Activated T-cell treated with anti-CD3 and anti-CD28 coated beads, Interleukin-2, amount 50 U/mL, for 48 hours (primary cell): ENCODE measurements at regions not wholly inside any gene's neighbourhood (a gene's known extent, or its start where the extent isn't known, plus 50 kb on each side); places are given as distances from the start of the nearest gene placed in this dataset.
"Not testable (repeated sequence)": the region's sequence is repeated elsewhere in the genome, so short reads cannot be mapped to it uniquely, and the experiment has no call there.

Source experiments
- DNase-seq, 2 experiments: peaks; one replicate each; pipeline ENCODE4 v3.0.0-alpha.2; 2020

GRCh38 chrX:106378616-106379015, 210.5 kb downstream of the PWWP3B start:
- no peak for DNase-seq

GRCh38 chrX:106391284-106391911, 220.4 kb upstream of the RADX start:
- no peak for DNase-seq

GRCh38 chrX:106392346-106392745, 219.4 kb upstream of the RADX start:
- no peak for DNase-seq

- DNase-seq, result no peak
Observed at GRCh38 chrX:106397788-106398538, 213.8 kb upstream of the RADX start.

GRCh38 chrX:106401965-106402559, 209.7 kb upstream of the RADX start:
- DNase-seq, result no peak

- no peak for DNase-seq
Observed at GRCh38 chrX:106404512-106404911, 207.3 kb upstream of the RADX start.

GRCh38 chrX:106415276-106415895, 196.4 kb upstream of the RADX start:
- DNase-seq, result no peak

GRCh38 chrX:106436691-106437090, 175.1 kb upstream of the RADX start:
- no peak for DNase-seq

- no peak for DNase-seq
Observed at GRCh38 chrX:106437407-106437806, 174.4 kb upstream of the RADX start.

- DNase-seq, result no peak
Observed at GRCh38 chrX:106450405-106450804, 161.4 kb upstream of the RADX start.

GRCh38 chrX:106451933-106452332, 159.8 kb upstream of the RADX start:
- DNase-seq, result no peak

GRCh38 chrX:106454991-106455390, 156.8 kb upstream of the RADX start:
- DNase-seq, result no peak

- no peak for DNase-seq
Observed at GRCh38 chrX:106457802-106458201, 154.0 kb upstream of the RADX start.

GRCh38 chrX:106467422-106467821, 144.4 kb upstream of the RADX start:
- DNase-seq, result no peak

GRCh38 chrX:106467943-106468342, 143.8 kb upstream of the RADX start:
- DNase-seq, result no peak

GRCh38 chrX:106468433-106468832, 143.3 kb upstream of the RADX start:
- no peak for DNase-seq

- no peak for DNase-seq
Observed at GRCh38 chrX:106479920-106480319, 131.9 kb upstream of the RADX start.

- DNase-seq, result peak; percentile 33 to 50
Observed at GRCh38 chrX:106481341-106481740, 130.4 kb upstream of the RADX start.

- DNase-seq, result no peak
Observed at GRCh38 chrX:106484233-106484632, 127.5 kb upstream of the RADX start.

GRCh38 chrX:106493210-106493816, 118.5 kb upstream of the RADX start:
- DNase-seq, result not testable (repeated sequence)

- DNase-seq, result no peak
Observed at GRCh38 chrX:106499473-106499872, 112.3 kb upstream of the RADX start.

GRCh38 chrX:106510713-106511403, 100.9 kb upstream of the RADX start:
- DNase-seq, result no peak
